ENCODE measurements at regions not wholly inside any gene's neighbourhood (a gene's known extent, or its start where the extent isn't known, plus 50 kb on each side); places are given as distances from the start of the nearest gene placed in this dataset.

GRCh38 chr2:21754164-21754788 lies 630.5 kb downstream of the TDRD15 start:
- Histone ChIP-seq H3K36me3 (ENCODE audit: insufficient read depth, insufficient read length, low read length) (no peaks in the 10 kb centered on the region), H3K4me1 (ENCODE audit: insufficient read depth, insufficient read length) (no peaks in the 10 kb centered on the region), H3K9ac (ENCODE audit: insufficient read length, low read depth) (no peak overlapping the region), H3K9me3 (ENCODE audit: insufficient read depth, low read length) (0 out of 2 replicates have a peak, but pooled peaks cover 6% of the 10 kb centered on the region), H3K4me3 (ENCODE audit: insufficient read length, low read depth) (no peak overlapping the region), H3K27me3 (ENCODE audit: insufficient read depth, insufficient read length) (no peaks in the 10 kb centered on the region)
- TF ChIP-seq YY1 (IDR thresholded peaks at IDR 0.05; ENCODE audit: insufficient read depth, insufficient read length) (no peak), ZNF274 (IDR thresholded peaks at IDR 0.05; ENCODE audit: low read depth, low read length) (no peak), SUZ12 (IDR thresholded peaks at IDR 0.05; ENCODE audit: extremely low read depth, insufficient read depth, insufficient read length) (no peak)
- no peak for DNase-seq (ENCODE audit: low read depth, low spot score)

- 0 out of 2 replicates have a peak, but pooled peaks cover 6% of the 10 kb centered on the region for H3K9me3 ChIP-seq (ENCODE audit: insufficient read depth, low read length)
- H3K9ac ChIP-seq (ENCODE audit: insufficient read length, low read depth): no peak overlapping the region
- H3K27me3 ChIP-seq (ENCODE audit: insufficient read depth, insufficient read length): no peaks in the 10 kb centered on the region
- no peak overlapping the region for H3K4me3 ChIP-seq (ENCODE audit: insufficient read length, low read depth)
- no peak for DNase-seq (ENCODE audit: low read depth, low spot score)
- no peaks in the 10 kb centered on the region for H3K36me3 ChIP-seq (ENCODE audit: insufficient read depth, insufficient read length, low read length)
- TF ChIP-seq ZNF274 (IDR thresholded peaks at IDR 0.05; ENCODE audit: low read depth, low read length): no peak
- no peak for TF ChIP-seq SUZ12 (IDR thresholded peaks at IDR 0.05; ENCODE audit: extremely low read depth, insufficient read depth, insufficient read length)
- TF ChIP-seq YY1 (IDR thresholded peaks at IDR 0.05; ENCODE audit: insufficient read depth, insufficient read length): no peak
- H3K4me1 ChIP-seq (ENCODE audit: insufficient read depth, insufficient read length): no peaks in the 10 kb centered on the region
Observed at GRCh38 chr2:21757805-21758430, 634.1 kb downstream of the TDRD15 start.

- H3K9ac ChIP-seq (ENCODE audit: insufficient read length, low read depth): no peak overlapping the region
- no peak overlapping the region for H3K4me3 ChIP-seq (ENCODE audit: insufficient read length, low read depth)
- H3K36me3 ChIP-seq (ENCODE audit: insufficient read depth, insufficient read length, low read length): no peaks in the 10 kb centered on the region
- no peak for TF ChIP-seq YY1 (IDR thresholded peaks at IDR 0.05; ENCODE audit: insufficient read depth, insufficient read length)
- TF ChIP-seq SUZ12 (IDR thresholded peaks at IDR 0.05; ENCODE audit: extremely low read depth, insufficient read depth, insufficient read length): no peak
- no peak for TF ChIP-seq ZNF274 (IDR thresholded peaks at IDR 0.05; ENCODE audit: low read depth, low read length)
- DNase-seq (ENCODE audit: low read depth, low spot score): no peak
- no peaks in the 10 kb centered on the region for H3K4me1 ChIP-seq (ENCODE audit: insufficient read depth, insufficient read length)
- H3K27me3 ChIP-seq (ENCODE audit: insufficient read depth, insufficient read length): no peaks in the 10 kb centered on the region
- 0 out of 2 replicates have a peak, but pooled peaks cover 6% of the 10 kb centered on the region for H3K9me3 ChIP-seq (ENCODE audit: insufficient read depth, low read length)
Observed at GRCh38 chr2:21759819-21760218, 636.1 kb downstream of the TDRD15 start.

GRCh38 chr2:21761361-21761760 lies 637.6 kb downstream of the TDRD15 start:
- Histone ChIP-seq H3K4me1 (ENCODE audit: insufficient read depth, insufficient read length) (no peaks in the 10 kb centered on the region), H3K9ac (ENCODE audit: insufficient read length, low read depth) (no peak overlapping the region), H3K4me3 (ENCODE audit: insufficient read length, low read depth) (no peak overlapping the region), H3K27me3 (ENCODE audit: insufficient read depth, insufficient read length) (no peaks in the 10 kb centered on the region), H3K9me3 (ENCODE audit: insufficient read depth, low read length) (0 out of 2 replicates have a peak, but pooled peaks cover 2% of the 10 kb centered on the region), H3K36me3 (ENCODE audit: insufficient read depth, insufficient read length, low read length) (no peaks in the 10 kb centered on the region)
- no peak for DNase-seq (ENCODE audit: low read depth, low spot score)
- TF ChIP-seq ZNF274 (IDR thresholded peaks at IDR 0.05; ENCODE audit: low read depth, low read length) (no peak), YY1 (IDR thresholded peaks at IDR 0.05; ENCODE audit: insufficient read depth, insufficient read length) (no peak), SUZ12 (IDR thresholded peaks at IDR 0.05; ENCODE audit: extremely low read depth, insufficient read depth, insufficient read length) (no peak)

DNA sequence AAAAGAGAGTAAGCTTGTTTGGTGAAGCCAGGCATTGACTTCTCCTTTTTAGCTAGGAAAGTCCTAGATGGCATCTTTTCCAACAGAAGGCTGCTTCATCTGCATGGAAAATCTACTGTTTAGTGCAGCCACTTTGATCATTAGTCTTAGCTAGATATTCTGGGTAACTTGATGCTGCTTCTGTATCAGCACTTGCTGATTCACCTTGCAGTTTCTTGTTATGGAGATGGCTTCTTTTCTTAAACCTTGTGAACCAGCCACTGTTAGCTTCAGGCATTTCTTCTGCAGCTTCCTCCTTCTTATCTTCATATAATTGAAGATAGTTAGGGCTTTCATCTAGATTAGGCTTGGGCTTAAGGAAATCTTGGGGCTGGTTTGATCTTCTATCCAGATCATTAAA lies 639.7 kb downstream of the TDRD15 start:
- Histone ChIP-seq H3K36me3 (ENCODE audit: insufficient read depth, insufficient read length, low read length) (no peaks in the 10 kb centered on the region), H3K4me1 (ENCODE audit: insufficient read depth, insufficient read length) (no peaks in the 10 kb centered on the region), H3K9ac (ENCODE audit: insufficient read length, low read depth) (no peak overlapping the region), H3K9me3 (ENCODE audit: insufficient read depth, low read length) (no peaks in the 10 kb centered on the region), H3K4me3 (ENCODE audit: insufficient read length, low read depth) (no peak overlapping the region), H3K27me3 (ENCODE audit: insufficient read depth, insufficient read length) (no peaks in the 10 kb centered on the region)
- TF ChIP-seq SUZ12 (IDR thresholded peaks at IDR 0.05; ENCODE audit: extremely low read depth, insufficient read depth, insufficient read length) (no peak), ZNF274 (IDR thresholded peaks at IDR 0.05; ENCODE audit: low read depth, low read length) (no peak), YY1 (IDR thresholded peaks at IDR 0.05; ENCODE audit: insufficient read depth, insufficient read length) (no peak)
- peak; percentile 56 for DNase-seq (ENCODE audit: low read depth, low spot score)

DNA sequence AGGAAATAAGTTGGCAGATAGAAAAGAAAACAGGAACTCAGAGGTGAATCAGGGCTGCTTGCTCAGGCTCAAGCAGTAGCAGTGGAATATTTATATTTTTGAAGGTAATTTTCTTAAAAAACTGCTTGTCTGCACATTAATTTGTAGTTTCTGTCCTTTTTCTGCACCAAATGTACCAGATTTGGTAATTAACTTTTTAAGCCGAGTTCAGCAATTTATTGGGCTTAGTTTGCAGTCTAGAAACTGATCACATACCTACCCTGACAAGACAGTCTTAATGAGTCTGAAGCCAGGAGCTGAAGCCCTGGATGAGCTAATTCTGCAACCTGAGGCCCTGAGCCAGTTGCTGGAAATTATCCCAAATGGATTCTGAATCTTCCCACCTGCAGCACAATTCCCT lies 647.0 kb downstream of the TDRD15 start:
- Histone ChIP-seq H3K4me3 (ENCODE audit: insufficient read length, low read depth) (no peak overlapping the region), H3K4me1 (ENCODE audit: insufficient read depth, insufficient read length) (no peaks in the 10 kb centered on the region), H3K9me3 (ENCODE audit: insufficient read depth, low read length) (no peaks in the 10 kb centered on the region), H3K9ac (ENCODE audit: insufficient read length, low read depth) (no peak overlapping the region), H3K36me3 (ENCODE audit: insufficient read depth, insufficient read length, low read length) (no peaks in the 10 kb centered on the region), H3K27me3 (ENCODE audit: insufficient read depth, insufficient read length) (no peaks in the 10 kb centered on the region)
- DNase-seq (ENCODE audit: low read depth, low spot score): no peak
- TF ChIP-seq SUZ12 (IDR thresholded peaks at IDR 0.05; ENCODE audit: extremely low read depth, insufficient read depth, insufficient read length) (no peak), YY1 (IDR thresholded peaks at IDR 0.05; ENCODE audit: insufficient read depth, insufficient read length) (no peak), ZNF274 (IDR thresholded peaks at IDR 0.05; ENCODE audit: low read depth, low read length) (no peak)

DNA sequence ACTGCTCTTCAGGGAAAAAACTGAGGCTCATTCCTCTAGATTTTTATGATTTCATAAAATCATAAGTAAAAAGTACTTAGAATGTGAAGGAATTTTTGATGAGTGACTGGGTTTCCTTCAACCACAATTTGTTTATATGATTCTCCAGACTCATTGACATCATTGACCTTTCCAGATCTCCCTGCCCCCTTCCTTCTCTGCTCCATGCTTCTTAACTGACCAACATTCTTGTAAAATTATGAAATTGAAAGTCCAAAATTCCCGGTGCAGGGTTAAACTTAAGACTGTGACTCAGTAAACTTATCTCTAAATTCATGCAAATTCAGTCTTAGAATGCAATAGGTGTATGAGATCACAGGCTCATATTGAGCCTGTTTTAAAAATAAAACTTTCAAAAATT lies 648.9 kb downstream of the TDRD15 start:
- no peak overlapping the region for H3K9ac ChIP-seq (ENCODE audit: insufficient read length, low read depth)
- no peak for DNase-seq (ENCODE audit: low read depth, low spot score)
- H3K4me1 ChIP-seq (ENCODE audit: insufficient read depth, insufficient read length): no peaks in the 10 kb centered on the region
- H3K9me3 ChIP-seq (ENCODE audit: insufficient read depth, low read length): no peaks in the 10 kb centered on the region
- TF ChIP-seq SUZ12 (IDR thresholded peaks at IDR 0.05; ENCODE audit: extremely low read depth, insufficient read depth, insufficient read length) (no peak), ZNF274 (IDR thresholded peaks at IDR 0.05; ENCODE audit: low read depth, low read length) (no peak), YY1 (IDR thresholded peaks at IDR 0.05; ENCODE audit: insufficient read depth, insufficient read length) (no peak)
- no peak overlapping the region for H3K4me3 ChIP-seq (ENCODE audit: insufficient read length, low read depth)
- H3K36me3 ChIP-seq (ENCODE audit: insufficient read depth, insufficient read length, low read length): no peaks in the 10 kb centered on the region
- no peaks in the 10 kb centered on the region for H3K27me3 ChIP-seq (ENCODE audit: insufficient read depth, insufficient read length)
